ENCODE measurements at regions not wholly inside any gene's neighbourhood (a gene's known extent, or its start where the extent isn't known, plus 50 kb on each side); places are given as distances from the start of the nearest gene placed in this dataset.

DNA sequence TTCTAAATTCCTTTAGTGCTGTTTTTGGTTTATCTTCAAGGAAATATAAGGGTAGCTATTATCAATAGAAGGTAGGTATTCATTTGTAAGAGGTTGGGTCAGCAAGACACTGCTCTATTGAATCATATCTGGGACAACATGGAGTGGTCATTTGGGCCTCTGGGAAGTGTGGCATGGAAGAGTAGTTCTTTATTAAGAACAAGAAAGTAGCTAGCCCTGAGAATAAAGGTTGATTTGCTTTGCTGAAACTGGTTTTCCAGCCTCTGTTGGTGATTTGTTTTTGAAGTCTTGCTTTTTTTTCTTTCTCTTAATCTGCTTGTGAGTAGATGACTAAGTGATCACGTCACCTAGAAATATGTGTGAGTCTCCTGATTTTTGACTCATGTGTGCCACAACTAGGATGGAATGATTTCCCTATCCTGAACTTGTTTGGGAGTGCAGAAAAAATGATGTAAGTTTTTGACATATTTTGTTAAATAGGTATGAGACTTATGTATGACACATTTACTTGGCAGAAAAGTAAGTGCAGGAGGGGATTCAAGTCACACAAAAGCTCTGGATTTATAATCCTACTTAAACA is 381.8 kb downstream of the CENPW start:
- TF ChIP-seq, protein P1, sequence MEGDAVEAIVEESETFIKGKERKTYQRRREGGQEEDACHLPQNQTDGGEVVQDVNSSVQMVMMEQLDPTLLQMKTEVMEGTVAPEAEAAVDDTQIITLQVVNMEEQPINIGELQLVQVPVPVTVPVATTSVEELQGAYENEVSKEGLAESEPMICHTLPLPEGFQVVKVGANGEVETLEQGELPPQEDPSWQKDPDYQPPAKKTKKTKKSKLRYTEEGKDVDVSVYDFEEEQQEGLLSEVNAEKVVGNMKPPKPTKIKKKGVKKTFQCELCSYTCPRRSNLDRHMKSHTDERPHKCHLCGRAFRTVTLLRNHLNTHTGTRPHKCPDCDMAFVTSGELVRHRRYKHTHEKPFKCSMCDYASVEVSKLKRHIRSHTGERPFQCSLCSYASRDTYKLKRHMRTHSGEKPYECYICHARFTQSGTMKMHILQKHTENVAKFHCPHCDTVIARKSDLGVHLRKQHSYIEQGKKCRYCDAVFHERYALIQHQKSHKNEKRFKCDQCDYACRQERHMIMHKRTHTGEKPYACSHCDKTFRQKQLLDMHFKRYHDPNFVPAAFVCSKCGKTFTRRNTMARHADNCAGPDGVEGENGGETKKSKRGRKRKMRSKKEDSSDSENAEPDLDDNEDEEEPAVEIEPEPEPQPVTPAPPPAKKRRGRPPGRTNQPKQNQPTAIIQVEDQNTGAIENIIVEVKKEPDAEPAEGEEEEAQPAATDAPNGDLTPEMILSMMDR (IDR thresholded peaks at IDR 0.05 in 8 of 11, conservative IDR thresholded peaks at IDR 0.05 in 3 of 11): no peak
- TF ChIP-seq POLR2AphosphoS5 (IDR thresholded peaks at IDR 0.05) (no peak), POLR2A (IDR thresholded peaks at IDR 0.05) (no peak)

Measured in spleen (tissue), 7 donors.